WI38 (cell line): ENCODE measurements at regions not wholly inside any gene's neighbourhood (a gene's known extent, or its start where the extent isn't known, plus 50 kb on each side); places are given as distances from the start of the nearest gene placed in this dataset.

Experiments used
- H3K4me3 ChIP-seq: 2 replicates; pipeline ENCODE4 v1.5.1; 2011; ENCODE audit warnings: low read depth, mild to moderate bottlenecking, control low read depth, low read length
- TF ChIP-seq, protein P1 (sequence below): IDR thresholded peaks from 2 replicates; pipeline ENCODE4 v1.5.1; 2012; ENCODE audit warnings: low read depth, mild to moderate bottlenecking, control low read depth, low read length

DNA sequence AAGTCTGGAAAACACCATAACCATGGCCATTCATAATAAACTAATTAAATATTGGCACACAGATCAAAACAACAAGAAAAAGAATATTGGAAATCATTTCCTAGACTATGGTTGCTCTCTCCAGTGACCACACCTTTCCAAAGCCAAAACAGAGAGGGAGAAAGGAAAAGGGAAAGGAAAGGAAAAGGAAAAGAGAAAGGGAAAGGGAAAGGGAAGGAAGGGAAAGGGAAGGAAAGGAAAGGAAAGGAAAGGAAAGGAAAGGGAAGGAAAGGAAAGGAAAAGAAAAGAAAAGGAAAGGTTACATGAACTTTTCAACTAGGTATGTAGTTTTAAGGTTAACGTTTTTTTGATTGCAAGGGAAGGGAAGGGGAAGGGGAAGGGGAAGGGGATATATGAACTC is 360.5 kb upstream of the SLC39A10 start:
- no peak overlapping the region for H3K4me3 ChIP-seq
- TF ChIP-seq, protein P1, sequence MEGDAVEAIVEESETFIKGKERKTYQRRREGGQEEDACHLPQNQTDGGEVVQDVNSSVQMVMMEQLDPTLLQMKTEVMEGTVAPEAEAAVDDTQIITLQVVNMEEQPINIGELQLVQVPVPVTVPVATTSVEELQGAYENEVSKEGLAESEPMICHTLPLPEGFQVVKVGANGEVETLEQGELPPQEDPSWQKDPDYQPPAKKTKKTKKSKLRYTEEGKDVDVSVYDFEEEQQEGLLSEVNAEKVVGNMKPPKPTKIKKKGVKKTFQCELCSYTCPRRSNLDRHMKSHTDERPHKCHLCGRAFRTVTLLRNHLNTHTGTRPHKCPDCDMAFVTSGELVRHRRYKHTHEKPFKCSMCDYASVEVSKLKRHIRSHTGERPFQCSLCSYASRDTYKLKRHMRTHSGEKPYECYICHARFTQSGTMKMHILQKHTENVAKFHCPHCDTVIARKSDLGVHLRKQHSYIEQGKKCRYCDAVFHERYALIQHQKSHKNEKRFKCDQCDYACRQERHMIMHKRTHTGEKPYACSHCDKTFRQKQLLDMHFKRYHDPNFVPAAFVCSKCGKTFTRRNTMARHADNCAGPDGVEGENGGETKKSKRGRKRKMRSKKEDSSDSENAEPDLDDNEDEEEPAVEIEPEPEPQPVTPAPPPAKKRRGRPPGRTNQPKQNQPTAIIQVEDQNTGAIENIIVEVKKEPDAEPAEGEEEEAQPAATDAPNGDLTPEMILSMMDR: no peak

DNA sequence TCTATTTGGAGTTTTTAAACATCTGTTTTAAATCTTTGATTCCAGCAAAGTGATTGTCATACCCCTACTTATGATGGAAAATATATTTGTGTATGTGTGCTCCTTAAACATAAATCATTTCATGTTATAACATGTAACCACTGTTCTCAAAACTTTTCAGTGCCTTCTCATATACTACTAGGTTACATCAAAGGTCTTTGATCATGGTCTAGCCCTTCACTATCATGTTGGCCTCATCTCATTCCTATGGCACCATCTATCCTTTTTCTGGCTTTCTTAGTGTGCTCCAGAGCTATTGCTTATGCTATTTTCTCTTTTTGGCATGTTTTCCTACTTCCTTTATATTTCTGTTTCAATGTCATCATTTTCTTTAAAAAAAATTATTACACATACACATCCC is 367.9 kb upstream of the SLC39A10 start:
- H3K4me3 ChIP-seq: no peak overlapping the region
- TF ChIP-seq, protein P1: no peak

DNA sequence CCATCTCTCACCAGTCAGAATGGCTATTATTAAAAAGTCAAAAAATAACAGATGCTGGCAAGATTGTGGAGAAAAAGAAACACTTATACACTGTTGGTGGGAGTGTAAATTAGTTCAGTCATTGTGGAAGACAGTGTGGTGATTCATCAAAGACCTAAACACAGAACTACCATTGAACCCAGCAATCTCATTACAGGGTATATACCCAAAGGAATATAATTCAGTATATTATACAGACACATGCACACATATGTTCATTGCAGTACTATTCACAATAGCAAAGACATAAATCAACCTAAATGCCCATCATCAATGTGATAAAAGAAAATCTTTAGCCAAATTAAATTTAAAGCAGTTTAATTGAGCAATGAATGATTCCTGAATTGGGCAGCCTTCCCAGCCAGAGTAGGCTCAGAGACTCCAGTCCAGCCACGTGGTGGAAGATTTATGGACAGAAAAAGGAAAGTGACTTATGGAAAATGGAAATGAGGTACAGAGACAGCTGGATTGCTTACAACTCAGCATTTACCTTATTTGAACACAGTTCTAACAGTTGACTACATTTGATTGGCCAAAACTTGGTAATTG is 377.1 kb upstream of the SLC39A10 start:
- TF ChIP-seq, protein P1: no peak

DNA sequence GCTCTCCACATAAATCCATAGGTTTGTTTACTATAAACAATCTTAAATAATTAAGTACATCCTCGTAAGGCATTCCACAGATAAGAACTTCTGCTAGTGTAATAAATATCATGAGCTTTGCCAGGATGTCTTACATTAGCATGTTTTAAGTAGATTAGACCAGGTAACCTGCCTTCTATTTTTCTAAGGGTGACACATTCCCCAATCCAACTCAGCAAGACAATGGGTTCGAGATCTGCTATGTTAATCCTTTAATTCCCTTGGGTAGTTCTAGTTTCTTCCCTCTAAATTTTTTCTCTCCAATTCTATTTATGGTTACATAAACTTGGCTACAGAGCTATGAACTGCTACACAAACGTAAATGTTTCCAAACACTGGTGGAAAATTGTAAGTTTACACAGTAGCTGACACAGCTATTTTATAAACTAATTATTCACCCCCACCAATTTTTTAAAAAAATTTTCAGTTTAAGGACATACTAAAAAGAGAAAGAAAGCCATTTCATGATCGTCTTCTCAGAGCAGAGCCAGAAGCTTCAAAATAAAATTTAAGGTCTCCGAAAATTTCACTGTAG is 386.5 kb upstream of the SLC39A10 start:
- H3K4me3 ChIP-seq: no peak overlapping the region
- TF ChIP-seq, protein P1: no peak

More for the DNA sequence above, 377.1 kb upstream of the SLC39A10 start:
- no peak overlapping the region for H3K4me3 ChIP-seq

DNA sequence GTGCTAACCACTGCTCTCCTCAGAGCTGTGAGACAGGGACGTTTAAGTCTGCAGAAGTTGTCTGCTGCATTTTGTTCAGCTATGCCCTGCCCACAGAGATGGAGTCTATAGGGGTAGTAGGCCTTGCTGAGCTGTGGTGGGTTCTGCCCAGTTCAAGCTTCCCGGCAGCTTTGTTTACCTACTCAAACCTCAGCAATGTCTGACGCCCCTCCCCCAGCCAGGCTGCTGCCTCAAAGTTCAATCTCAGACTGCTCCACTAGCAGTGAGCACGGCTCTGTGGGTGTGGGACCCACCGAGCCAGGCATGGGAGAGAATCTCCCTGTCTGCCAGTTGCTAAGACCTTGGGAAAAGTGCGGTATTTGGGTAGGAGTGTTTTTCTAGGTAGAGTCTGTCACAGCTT is 387.8 kb upstream of the SLC39A10 start:
- no peak overlapping the region for H3K4me3 ChIP-seq
- TF ChIP-seq, protein P1: no peak

DNA sequence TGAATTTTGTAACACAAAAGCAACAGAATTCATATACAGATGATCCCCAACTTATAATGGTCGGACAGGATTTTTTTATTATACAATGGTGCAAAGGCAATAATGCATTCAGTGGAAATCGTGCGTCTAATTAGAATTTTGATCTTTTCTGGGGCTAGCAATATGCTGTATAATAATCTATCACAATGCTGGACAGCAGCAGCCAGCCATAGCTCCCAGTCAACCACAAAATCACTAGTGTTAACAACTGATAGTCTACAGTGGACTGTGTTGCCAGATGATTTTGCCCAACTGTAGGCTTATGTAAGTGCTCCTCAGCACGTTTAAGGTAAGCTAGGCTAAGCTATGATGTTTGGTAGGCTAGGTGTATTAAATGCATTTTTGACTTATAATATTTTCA is 399.0 kb upstream of the SLC39A10 start:
- TF ChIP-seq, protein P1: no peak
- H3K4me3 ChIP-seq: no peak overlapping the region

DNA sequence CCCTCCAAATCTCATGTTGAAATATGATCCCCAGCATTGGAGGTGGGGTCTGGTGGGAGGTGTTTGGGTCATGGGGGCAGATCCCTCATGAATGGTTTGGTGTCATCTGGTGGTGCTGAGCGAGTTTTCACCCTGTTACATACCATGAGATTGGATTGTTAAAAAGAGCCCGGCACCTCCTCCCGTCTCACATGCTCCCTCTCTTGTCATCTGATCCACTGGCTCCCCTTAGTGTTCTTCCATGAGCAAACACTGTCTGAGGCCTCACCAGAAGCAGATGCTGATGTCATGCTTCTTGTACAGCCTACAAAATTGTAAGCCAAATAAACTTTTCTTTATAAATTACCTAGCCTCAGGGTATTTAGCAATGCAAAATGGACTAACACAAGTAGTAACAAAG is 405.0 kb upstream of the SLC39A10 start:
- TF ChIP-seq, protein P1: no peak
- no peak overlapping the region for H3K4me3 ChIP-seq
